ENCODE measurements at regions not wholly inside any gene's neighbourhood (a gene's known extent, or its start where the extent isn't known, plus 50 kb on each side); places are given as distances from the start of the nearest gene placed in this dataset.

DNA sequence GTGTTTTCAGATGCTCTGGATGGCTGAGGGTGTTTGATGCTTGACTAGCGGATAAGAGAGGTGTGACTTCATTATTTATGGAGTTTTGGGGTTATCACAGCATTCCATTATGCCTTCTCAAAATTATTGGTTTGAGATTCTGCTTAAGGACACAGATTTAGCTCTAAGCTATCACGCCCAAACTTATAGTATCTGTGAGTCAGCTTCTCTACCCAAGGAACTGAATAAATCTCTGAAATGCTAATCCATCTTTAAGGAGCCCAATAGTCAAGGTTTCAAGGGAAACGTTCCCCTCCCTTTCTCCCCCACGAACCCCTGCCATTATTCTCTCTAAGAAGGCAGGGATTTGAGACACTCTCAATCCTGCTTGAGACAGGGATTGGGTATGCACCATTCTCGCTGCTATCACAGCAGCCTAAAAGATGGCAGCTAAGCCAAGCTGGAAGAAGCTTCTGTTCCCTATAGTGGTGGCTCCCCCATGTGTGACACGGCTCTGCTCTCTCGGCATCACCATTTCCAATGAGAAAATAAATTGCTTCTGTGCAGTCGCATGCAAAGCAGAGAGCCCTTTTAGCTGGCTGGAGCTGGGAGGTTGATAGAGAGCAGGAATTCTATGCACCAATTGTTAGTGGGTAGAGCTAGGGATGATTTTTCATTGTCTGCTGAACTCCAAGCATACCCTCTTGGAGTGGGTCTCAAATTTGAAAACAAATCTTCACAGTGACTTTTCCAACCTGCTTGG, 151.1 kb downstream of the IL20RB start:
- DNase-seq (ENCODE audit: low spot score), result no peak
- Histone ChIP-seq H3K27ac (ENCODE audit: low read depth in 1 of 2, low read length in 2 of 2) (no peak overlapping the region), H3K4me1 (ENCODE audit: control insufficient read depth in 4 of 4, insufficient read depth in 4 of 4, low read length in 3 of 4) (no peaks in the 10 kb centered on the region), H3K9ac (ENCODE audit: low read depth in 1 of 2, low read length in 2 of 2) (no peak overlapping the region), H3K9me3 (ENCODE audit: control insufficient read depth in 4 of 4, low read length in 3 of 4) (no peaks in the 10 kb centered on the region), H3K27me3 (ENCODE audit: control insufficient read depth in 4 of 4, insufficient read depth in 4 of 4, low read length in 3 of 4) (peaks cover 0 to 7% (median 2%) of the 10 kb centered on the region in 4 donors), H3K36me3 (ENCODE audit: control insufficient read depth in 4 of 4, insufficient read depth in 3 of 4, low read depth in 1 of 4, low read length in 3 of 4) (no peaks in the 10 kb centered on the region), H3K4me3 (ENCODE audit: low read depth in 1 of 3, low read length in 3 of 3) (no peak overlapping the region)
- TF ChIP-seq, protein P1, sequence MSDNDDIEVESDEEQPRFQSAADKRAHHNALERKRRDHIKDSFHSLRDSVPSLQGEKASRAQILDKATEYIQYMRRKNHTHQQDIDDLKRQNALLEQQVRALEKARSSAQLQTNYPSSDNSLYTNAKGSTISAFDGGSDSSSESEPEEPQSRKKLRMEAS (IDR thresholded peaks at IDR 0.05), result no peak
- no peak for TF ChIP-seq FOXA1 (IDR thresholded peaks at IDR 0.05)
- no peak for TF ChIP-seq HNF4A (conservative IDR thresholded peaks at IDR 0.05)
- TF ChIP-seq NR2F2 (IDR thresholded peaks at IDR 0.05), result no peak
- TF ChIP-seq SP1 (IDR thresholded peaks at IDR 0.05), result no peak
- TF ChIP-seq, protein P2, sequence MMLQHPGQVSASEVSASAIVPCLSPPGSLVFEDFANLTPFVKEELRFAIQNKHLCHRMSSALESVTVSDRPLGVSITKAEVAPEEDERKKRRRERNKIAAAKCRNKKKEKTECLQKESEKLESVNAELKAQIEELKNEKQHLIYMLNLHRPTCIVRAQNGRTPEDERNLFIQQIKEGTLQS (IDR thresholded peaks at IDR 0.05), result no peak
- TF ChIP-seq YY1 (IDR thresholded peaks at IDR 0.05), result no peak
- no peak for TF ChIP-seq HNF4G (IDR thresholded peaks at IDR 0.05)
- TF ChIP-seq FOXA2 (IDR thresholded peaks at IDR 0.05), result no peak
- no peak for TF ChIP-seq RXRA (IDR thresholded peaks at IDR 0.05)
- TF ChIP-seq RAD21 (IDR thresholded peaks at IDR 0.05), result no peak
- TF ChIP-seq GABPA (IDR thresholded peaks at IDR 0.05 in 1 of 2, conservative IDR thresholded peaks at IDR 0.05 in 1 of 2), result no peak
- no peak for TF ChIP-seq EGR1 (IDR thresholded peaks at IDR 0.05; ENCODE audit: low read depth in 2 of 2)
- TF ChIP-seq, protein P3, sequence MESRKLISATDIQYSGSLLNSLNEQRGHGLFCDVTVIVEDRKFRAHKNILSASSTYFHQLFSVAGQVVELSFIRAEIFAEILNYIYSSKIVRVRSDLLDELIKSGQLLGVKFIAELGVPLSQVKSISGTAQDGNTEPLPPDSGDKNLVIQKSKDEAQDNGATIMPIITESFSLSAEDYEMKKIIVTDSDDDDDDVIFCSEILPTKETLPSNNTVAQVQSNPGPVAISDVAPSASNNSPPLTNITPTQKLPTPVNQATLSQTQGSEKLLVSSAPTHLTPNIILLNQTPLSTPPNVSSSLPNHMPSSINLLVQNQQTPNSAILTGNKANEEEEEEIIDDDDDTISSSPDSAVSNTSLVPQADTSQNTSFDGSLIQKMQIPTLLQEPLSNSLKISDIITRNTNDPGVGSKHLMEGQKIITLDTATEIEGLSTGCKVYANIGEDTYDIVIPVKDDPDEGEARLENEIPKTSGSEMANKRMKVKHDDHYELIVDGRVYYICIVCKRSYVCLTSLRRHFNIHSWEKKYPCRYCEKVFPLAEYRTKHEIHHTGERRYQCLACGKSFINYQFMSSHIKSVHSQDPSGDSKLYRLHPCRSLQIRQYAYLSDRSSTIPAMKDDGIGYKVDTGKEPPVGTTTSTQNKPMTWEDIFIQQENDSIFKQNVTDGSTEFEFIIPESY (IDR thresholded peaks at IDR 0.05), result no peak
- TF ChIP-seq, protein P4, sequence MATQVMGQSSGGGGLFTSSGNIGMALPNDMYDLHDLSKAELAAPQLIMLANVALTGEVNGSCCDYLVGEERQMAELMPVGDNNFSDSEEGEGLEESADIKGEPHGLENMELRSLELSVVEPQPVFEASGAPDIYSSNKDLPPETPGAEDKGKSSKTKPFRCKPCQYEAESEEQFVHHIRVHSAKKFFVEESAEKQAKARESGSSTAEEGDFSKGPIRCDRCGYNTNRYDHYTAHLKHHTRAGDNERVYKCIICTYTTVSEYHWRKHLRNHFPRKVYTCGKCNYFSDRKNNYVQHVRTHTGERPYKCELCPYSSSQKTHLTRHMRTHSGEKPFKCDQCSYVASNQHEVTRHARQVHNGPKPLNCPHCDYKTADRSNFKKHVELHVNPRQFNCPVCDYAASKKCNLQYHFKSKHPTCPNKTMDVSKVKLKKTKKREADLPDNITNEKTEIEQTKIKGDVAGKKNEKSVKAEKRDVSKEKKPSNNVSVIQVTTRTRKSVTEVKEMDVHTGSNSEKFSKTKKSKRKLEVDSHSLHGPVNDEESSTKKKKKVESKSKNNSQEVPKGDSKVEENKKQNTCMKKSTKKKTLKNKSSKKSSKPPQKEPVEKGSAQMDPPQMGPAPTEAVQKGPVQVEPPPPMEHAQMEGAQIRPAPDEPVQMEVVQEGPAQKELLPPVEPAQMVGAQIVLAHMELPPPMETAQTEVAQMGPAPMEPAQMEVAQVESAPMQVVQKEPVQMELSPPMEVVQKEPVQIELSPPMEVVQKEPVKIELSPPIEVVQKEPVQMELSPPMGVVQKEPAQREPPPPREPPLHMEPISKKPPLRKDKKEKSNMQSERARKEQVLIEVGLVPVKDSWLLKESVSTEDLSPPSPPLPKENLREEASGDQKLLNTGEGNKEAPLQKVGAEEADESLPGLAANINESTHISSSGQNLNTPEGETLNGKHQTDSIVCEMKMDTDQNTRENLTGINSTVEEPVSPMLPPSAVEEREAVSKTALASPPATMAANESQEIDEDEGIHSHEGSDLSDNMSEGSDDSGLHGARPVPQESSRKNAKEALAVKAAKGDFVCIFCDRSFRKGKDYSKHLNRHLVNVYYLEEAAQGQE (IDR thresholded peaks at IDR 0.05), result no peak
- TF ChIP-seq, protein P5, sequence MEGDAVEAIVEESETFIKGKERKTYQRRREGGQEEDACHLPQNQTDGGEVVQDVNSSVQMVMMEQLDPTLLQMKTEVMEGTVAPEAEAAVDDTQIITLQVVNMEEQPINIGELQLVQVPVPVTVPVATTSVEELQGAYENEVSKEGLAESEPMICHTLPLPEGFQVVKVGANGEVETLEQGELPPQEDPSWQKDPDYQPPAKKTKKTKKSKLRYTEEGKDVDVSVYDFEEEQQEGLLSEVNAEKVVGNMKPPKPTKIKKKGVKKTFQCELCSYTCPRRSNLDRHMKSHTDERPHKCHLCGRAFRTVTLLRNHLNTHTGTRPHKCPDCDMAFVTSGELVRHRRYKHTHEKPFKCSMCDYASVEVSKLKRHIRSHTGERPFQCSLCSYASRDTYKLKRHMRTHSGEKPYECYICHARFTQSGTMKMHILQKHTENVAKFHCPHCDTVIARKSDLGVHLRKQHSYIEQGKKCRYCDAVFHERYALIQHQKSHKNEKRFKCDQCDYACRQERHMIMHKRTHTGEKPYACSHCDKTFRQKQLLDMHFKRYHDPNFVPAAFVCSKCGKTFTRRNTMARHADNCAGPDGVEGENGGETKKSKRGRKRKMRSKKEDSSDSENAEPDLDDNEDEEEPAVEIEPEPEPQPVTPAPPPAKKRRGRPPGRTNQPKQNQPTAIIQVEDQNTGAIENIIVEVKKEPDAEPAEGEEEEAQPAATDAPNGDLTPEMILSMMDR (IDR thresholded peaks at IDR 0.05; ENCODE audit: low read depth, low read length, missing input control), result no peak
- no peak for TF ChIP-seq TAF1 (conservative IDR thresholded peaks at IDR 0.05)
- no peak for TF ChIP-seq JUND (IDR thresholded peaks at IDR 0.05)
- whole genome bisulfite sequencing, result 60% methylated on average over 8 of the region's 8 CpGs

Data from liver (tissue), 8 donors.